NCI-H526 treated with DMSO at 0.1 percent for 48 hours (cell line): ENCODE measurements at regions not wholly inside any gene's neighbourhood (a gene's known extent, or its start where the extent isn't known, plus 50 kb on each side); places are given as distances from the start of the nearest gene placed in this dataset.

Source experiments
- DNase-seq: peaks from one replicate; lab custom pipeline; 2025; lab: John Stamatoyannopoulos, UW

- DNase-seq: no peak
Observed at GRCh38 chr20:60213126-60213893, 255.1 kb downstream of the CDH26 start.

- DNase-seq: no peak
Observed at GRCh38 chr20:60214901-60215815, 256.9 kb downstream of the CDH26 start.

GRCh38 chr20:60215816-60216730 lies 257.9 kb downstream of the CDH26 start:
- no peak for DNase-seq

- no peak for DNase-seq
Observed at GRCh38 chr20:60219231-60219630, 261.0 kb downstream of the CDH26 start.

- DNase-seq: no peak
Observed at GRCh38 chr20:60219984-60220562, 261.9 kb downstream of the CDH26 start.

- DNase-seq: no peak
Observed at GRCh38 chr20:60220706-60221105, 262.5 kb downstream of the CDH26 start.

GRCh38 chr20:60221593-60221992 lies 263.4 kb downstream of the CDH26 start:
- DNase-seq: no peak

- no peak for DNase-seq
Observed at GRCh38 chr20:60222497-60222896, 264.3 kb downstream of the CDH26 start.

GRCh38 chr20:60223174-60223573 lies 265.0 kb downstream of the CDH26 start:
- DNase-seq: no peak

GRCh38 chr20:60224914-60225313 lies 266.7 kb downstream of the CDH26 start:
- no peak for DNase-seq

- DNase-seq: no peak
Observed at GRCh38 chr20:60228255-60228654, 270.0 kb downstream of the CDH26 start.

- DNase-seq: no peak
Observed at GRCh38 chr20:60232380-60232779, 274.2 kb downstream of the CDH26 start.

- no peak for DNase-seq
Observed at GRCh38 chr20:60233018-60233630, 274.9 kb downstream of the CDH26 start.

- no peak for DNase-seq
Observed at GRCh38 chr20:60236613-60237012, 278.4 kb downstream of the CDH26 start.

GRCh38 chr20:60237981-60238380 lies 279.8 kb downstream of the CDH26 start:
- no peak for DNase-seq

- no peak for DNase-seq
Observed at GRCh38 chr20:60238992-60239660, 280.9 kb downstream of the CDH26 start.

- DNase-seq: no peak
Observed at GRCh38 chr20:60239956-60240355, 281.7 kb downstream of the CDH26 start.

- DNase-seq: no peak
Observed at GRCh38 chr20:60240415-60240814, 282.2 kb downstream of the CDH26 start.

- no peak for DNase-seq
Observed at GRCh38 chr20:60240986-60241385, 282.8 kb downstream of the CDH26 start.

- DNase-seq: no peak
Observed at GRCh38 chr20:60242836-60243505, 284.7 kb downstream of the CDH26 start.
